ENCODE measurements at regions not wholly inside any gene's neighbourhood (a gene's known extent, or its start where the extent isn't known, plus 50 kb on each side); places are given as distances from the start of the nearest gene placed in this dataset.

GRCh38 chr5:73330613-73331012 lies 118.0 kb downstream of the FOXD1 start:
- no peak overlapping the region for H3K27ac ChIP-seq
- TF ChIP-seq ZFX (IDR thresholded peaks at IDR 0.05; ENCODE audit: borderline replicate concordance) (no peak), CTCF (IDR thresholded peaks at IDR 0.05) (no peak)

GRCh38 chr5:73328640-73329039 lies 119.9 kb downstream of the FOXD1 start:
- no peak overlapping the region for H3K27ac ChIP-seq
- TF ChIP-seq CTCF (IDR thresholded peaks at IDR 0.05) (no peak), ZFX (IDR thresholded peaks at IDR 0.05; ENCODE audit: borderline replicate concordance) (no peak)

GRCh38 chr5:73327908-73328455 lies 120.6 kb downstream of the FOXD1 start:
- H3K27ac ChIP-seq, result no peak overlapping the region
- TF ChIP-seq CTCF (IDR thresholded peaks at IDR 0.05) (no peak), ZFX (IDR thresholded peaks at IDR 0.05; ENCODE audit: borderline replicate concordance) (no peak)

GRCh38 chr5:73325546-73325945 lies 123.0 kb downstream of the FOXD1 start:
- TF ChIP-seq CTCF (IDR thresholded peaks at IDR 0.05), result no peak
- TF ChIP-seq ZFX (IDR thresholded peaks at IDR 0.05; ENCODE audit: borderline replicate concordance), result no peak
- H3K27ac ChIP-seq, result no peak overlapping the region

GRCh38 chr5:73323466-73323865 lies 125.1 kb downstream of the FOXD1 start:
- H3K27ac ChIP-seq, result no peak overlapping the region
- no peak for TF ChIP-seq CTCF (IDR thresholded peaks at IDR 0.05)
- TF ChIP-seq ZFX (IDR thresholded peaks at IDR 0.05; ENCODE audit: borderline replicate concordance), result no peak

- no peak overlapping the region for H3K27ac ChIP-seq
- TF ChIP-seq ZFX (IDR thresholded peaks at IDR 0.05; ENCODE audit: borderline replicate concordance), result no peak
These were observed 126.0 kb downstream of the FOXD1 start for GRCh38 chr5:73322437-73323076.

GRCh38 chr5:73321757-73322436 lies 126.7 kb downstream of the FOXD1 start:
- TF ChIP-seq ZFX (IDR thresholded peaks at IDR 0.05; ENCODE audit: borderline replicate concordance) (no peak), CTCF (IDR thresholded peaks at IDR 0.05) (no peak)
- H3K27ac ChIP-seq, result no peak overlapping the region

All from 22Rv1 (cell line).